Upper lobe of left lung (tissue), 4 donors: ENCODE measurements at regions not wholly inside any gene's neighbourhood (a gene's known extent, or its start where the extent isn't known, plus 50 kb on each side); places are given as distances from the start of the nearest gene placed in this dataset.

Experiments used
- CTCF ChIP-seq, 6 experiments: fragments of 450-650 bp in 4 of 6; fragments of 200-600 bp in 2 of 6; sonication (generic) in 2 of 6; IDR thresholded peaks; one replicate each; pipeline ENCODE4 v1.5.1; 2016 to 2019; ENCODE audit warnings: antibody characterized with exemption in 6 of 6
- POLR2A ChIP-seq, 4 donors: fragments of 450-650 bp; IDR thresholded peaks; one replicate each; pipeline ENCODE4 v1.5.1; 2016 to 2017; ENCODE audit warnings: antibody characterized with exemption in 4 of 4, mild to moderate bottlenecking in 2 of 4

DNA sequence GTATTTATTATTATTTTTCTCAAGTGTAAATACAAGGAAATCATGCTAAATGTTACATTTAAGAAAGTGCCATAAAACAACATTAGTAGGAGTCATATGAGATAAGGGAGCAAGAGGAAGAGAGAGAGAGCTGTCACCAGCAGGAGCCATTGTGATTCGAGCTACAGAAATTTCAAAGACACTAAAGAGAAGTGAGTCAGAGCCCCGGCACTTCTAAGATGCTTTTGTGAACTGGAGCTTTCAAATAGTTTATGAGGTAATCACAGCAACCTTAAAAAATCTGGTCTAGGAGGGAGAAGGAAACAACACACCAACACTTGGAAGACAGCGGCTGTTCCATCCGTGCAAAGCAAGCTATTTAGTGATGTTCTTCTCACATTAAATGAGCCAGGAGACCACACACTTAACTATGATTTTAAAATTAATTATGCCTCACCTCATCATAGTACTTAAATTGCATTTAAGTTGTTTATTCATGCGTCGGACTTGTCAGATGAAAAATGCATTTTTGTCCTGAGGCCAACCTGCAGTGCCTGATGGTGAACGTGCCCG, 382.7 kb upstream of the SALL3 start:
- no peak for TF ChIP-seq POLR2A (IDR thresholded peaks at IDR 0.05)
- no peak for TF ChIP-seq CTCF (IDR thresholded peaks at IDR 0.05)
